GM21619 (cell line): ENCODE measurements at regions not wholly inside any gene's neighbourhood (a gene's known extent, or its start where the extent isn't known, plus 50 kb on each side); places are given as distances from the start of the nearest gene placed in this dataset.

Experiments used
- ATAC-seq: cut with Tn5 transposase; IDR thresholded peaks from one replicate; pipeline ENCODE4 v1.9.1; 2021; ENCODE audit not compliant: unreplicated experiment

DNA sequence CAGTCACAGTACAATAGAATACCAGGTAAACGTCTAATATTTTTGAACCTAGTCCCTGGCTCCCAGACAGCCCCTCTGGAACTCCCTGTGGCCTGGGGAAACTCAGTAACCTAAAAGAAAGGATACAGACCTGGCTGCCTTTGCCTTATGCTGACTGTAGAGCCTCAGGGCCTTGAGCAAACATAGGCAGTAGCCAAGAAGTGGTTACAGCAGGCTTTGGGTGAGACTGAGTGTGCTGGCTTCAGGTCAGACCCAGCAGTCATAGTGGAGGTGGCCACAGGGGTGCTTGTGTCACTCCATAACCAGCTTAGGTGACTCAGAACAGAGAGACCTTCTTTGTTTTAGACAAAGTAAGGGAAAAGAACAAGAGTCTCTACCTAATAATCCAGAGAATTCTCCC, 141.8 kb upstream of the PRDX4 start:
- ATAC-seq, result no peak

DNA sequence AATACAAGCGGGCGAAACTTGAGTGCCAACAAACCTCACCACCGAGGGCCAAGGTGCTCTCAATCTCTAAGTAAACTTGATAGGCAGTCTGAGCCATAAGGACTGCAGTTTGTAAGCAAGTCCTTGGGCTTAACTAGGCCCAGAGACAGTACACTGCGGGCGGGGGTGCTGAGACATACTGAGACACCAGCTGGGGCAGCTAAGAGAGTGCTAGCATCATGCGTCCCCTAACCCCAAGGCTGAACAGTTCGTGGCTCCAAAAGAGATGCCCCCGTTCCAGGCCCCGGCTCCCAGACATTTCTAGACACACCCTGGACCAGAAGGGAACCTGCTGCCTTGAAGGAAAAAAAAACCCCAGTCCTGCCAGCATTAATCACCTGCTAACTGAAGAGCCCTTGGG, 126.8 kb upstream of the PRDX4 start:
- no peak for ATAC-seq

DNA sequence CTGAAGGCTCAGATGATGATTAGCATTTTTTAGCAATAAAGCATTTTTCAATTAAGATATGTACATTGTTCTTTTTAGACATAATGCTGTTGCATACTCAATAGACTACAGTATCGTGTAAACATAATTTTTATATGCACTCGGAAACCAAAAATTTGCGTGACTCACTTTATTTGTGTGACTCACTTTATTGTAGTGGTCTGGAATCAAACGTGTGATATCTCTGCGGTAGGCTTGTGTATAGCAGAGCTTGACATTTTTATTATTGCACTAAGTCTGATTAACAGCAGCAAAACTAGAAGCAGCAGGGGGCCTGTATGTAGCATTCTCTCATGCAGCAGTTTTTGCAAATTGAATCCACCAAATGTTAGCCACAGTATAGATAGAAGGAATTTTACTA, 119.1 kb upstream of the PRDX4 start:
- ATAC-seq, result no peak

DNA sequence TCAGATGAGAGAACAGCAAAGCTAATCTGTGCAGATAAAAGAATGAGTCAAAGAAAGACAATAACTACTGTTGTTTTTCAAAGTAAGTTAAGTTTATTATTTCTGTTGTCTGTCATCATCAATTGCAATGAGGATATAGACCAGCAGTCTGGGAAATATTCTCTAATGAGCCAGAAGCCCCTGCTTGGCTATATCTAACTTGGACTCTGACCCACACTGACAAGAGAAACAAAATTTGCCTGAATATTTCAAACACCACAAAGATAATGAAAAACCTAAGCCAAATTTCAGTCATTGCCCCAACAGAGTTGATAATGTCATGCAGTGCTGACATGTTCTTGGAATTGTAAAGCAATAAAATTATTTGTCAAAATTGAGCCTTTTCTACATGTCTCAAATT, 115.0 kb upstream of the PRDX4 start:
- ATAC-seq, result no peak

DNA sequence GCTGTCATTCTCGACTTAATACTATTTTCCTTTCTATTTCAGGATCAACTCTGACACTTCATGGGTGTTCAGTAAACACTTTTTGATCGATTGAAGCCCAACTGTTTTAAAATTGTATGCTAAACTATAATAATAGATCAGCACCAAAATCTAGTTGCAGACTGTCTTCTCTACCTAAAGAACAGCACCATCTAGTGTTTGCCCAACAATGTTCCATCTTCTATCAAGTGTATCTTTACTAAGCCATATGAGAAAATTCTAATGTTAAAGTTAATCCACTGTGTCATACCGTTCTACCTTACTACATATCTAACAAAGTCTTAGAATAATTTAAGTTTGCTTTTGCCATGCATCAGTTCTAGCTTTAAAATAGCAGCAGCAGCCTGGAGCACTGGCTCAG, 113.0 kb upstream of the PRDX4 start:
- ATAC-seq, result no peak

DNA sequence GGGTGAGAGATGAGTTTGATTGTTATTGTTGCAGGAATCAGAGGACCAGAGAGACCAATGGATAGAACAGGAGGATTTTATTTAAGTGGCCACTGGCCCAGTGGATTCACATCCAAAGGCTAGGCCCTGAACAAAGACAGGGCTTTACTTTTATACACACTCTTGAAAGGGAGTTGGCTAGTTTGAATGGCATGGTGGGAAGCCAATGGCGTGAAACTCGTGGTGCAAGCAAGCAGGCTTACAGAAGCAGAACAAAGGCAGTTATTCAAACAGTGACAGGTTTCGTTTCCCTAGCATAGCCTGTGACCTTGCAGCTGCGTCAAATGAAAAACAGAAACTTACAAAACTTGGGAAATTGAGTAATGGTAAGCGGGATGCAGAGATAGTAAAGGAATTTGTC, 110.2 kb upstream of the PRDX4 start:
- ATAC-seq, result no peak

DNA sequence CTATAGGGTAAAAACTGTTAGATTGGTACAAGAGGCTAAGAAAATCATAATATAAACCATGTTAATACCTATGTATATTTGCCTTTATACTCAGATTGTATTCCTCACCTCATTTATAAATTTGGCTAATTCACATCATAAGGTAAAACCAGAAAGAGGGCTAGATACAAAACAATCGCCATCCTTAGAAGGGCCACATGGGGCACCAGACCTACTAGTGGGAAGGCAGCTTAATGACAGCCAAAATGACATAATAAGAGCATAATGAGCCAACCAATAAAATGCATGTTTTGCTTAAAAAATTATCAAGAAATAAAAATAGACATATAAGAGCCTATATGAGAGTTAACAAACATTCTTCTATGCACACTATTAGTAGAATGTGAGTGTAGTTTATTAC, 107.3 kb upstream of the PRDX4 start:
- ATAC-seq, result no peak

DNA sequence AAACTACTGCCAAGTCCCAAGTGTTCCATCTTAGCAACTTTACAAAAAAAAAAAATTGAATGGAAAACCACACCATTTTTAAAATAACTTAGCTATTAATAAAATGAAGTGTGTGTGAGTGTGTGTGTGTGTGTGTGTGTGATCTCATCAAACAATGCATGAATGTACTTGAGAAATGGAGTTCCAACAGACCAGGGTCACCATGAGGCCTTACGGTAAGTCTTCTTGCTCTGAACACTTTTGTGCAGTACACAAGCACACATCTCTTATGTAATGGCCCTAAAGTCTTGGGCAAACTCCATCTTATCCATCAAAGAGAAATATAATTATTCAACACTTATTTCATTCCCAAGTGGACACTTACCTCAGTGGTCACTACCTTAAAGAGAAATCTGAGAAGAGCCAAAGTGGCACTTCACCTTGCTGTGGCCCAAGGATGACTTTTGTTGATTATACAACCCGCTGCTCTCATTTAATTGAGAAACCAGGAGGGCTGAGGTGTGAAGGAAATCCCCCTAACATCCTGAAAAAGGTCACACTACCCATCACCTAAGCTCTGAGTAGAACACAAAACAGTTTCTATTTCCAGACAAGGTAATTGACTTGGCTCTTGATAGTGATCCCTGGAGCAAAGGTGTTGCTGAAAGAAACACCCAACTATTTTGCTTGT, 96.5 kb upstream of the PRDX4 start:
- no peak for ATAC-seq

DNA sequence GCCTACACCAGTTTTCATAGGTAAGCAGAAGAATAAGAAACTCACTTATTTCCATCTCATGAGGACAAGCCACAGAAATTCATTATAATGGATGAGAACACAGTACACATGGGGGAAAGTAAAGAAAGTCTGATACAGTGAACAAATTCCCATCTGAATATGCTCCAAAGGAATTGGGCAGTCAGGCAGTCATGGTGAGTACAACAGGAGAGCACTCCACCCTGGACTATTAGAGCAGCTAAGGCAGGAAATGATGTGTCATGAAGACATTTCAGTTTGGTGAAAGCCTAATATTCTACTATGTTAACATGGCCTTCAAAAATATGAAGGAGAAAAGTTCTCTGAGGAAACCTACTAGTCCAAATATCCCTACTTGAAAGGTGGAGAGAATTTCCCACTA, 92.0 kb upstream of the PRDX4 start:
- no peak for ATAC-seq

DNA sequence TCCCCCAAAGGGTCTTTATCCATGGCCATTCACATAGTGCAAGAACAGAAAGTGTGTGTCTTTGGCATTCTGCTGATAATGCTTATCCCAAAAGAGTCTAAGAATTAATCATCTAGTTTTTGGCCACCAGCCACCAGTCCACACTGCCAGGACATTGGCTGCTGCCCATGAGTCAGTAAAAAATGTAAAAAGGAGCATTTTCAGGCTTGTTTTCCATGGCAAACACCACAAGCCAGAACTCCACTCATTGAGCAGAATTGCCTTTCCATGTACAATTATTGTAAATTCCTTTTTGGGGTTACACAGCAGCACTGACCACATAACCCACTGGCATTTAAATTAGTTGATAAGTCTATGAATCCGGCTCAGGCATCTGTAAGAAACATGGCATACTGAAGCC, 89.2 kb upstream of the PRDX4 start:
- no peak for ATAC-seq

DNA sequence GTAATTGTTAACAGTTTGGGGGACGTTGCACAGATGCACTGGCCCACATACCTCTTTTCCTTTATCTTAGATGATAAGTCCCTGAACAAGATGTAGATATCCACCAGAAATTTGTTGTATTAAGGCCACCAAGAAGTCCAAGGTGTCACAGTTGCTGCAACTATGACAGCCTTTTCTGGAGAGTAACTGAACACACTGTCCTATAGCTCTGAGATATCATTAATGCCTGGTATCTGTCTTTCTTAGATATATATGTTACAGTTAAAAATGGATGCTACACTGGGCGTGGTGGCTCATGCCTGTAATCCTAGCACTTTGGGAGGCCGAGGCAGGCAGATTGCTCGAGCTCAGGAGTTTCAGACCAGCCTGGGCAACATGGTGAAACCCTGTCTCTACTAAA, 77.8 kb upstream of the PRDX4 start:
- ATAC-seq, result no peak

DNA sequence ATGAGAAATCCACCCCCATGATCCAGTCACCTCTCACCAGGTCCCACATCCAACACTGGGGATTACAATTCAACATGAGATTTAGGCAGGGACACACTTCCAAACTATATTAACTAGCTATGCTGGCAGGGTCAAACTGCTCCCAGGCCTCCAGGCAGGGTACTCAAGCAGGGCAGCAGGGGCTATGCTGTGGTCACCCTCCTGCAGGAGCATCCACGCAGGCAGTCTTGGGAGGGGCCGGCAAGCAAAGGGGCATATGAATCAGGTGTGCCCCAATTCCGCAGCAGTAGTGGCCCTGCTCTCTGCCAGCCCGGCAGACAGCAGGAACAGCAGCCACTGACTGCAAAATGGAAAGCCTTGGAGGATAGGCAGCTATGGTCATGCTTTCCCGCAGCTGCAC, 74.6 kb upstream of the PRDX4 start:
- ATAC-seq, result no peak

DNA sequence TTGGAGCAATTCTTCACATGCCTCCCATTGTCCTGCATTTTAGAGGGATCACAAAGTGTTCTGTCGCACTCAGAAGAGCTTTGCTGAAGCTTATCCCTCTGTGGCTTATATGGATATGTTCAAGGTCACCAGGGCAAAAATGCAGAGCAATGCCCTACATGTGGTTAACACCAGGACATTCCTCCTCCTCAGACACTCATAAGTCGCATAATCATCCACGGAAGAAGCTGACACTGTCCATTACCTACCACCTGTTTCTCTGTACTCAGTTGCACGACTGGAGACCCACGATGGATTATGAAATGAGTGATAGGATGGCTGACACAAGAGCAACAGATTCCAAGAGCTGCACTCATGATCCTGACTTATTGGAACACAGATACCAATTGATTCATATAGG, 68.7 kb upstream of the PRDX4 start:
- no peak for ATAC-seq

DNA sequence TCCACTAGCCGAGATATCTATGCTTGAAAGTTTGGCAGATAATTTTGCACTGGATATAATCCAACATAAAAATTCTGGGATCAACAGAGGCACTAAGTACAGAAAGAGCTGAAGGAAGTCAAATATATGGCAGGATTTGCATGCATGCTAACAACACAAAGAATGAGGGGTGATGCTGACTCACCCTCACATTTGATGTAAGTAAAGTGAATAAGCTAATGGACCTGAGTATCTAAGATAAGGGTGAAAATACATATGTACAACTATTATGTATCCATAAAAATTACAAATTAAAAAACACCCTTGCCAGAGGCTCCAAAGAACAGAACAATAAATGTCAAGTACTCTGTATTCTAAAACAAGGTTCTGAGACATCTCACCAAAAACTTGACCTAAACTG, 63.8 kb upstream of the PRDX4 start:
- ATAC-seq, result no peak

DNA sequence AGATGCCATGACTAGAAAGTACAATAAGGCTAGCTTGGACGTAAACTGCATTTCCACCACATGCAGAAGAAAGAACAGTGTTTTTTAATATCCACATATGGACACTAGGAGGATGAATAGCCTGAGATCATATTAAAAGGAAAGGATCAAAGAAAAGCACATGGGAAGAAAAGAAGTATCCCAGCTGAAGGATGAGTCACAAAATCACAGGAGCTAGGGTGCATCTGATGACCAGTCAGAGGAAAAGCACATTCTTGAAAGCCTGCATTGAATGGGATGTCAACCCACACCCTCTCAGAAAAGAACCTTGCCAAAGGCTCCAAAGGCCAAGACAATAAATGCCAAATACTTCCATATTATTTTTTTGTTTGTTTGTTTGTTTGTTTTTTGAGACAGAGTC, 56.8 kb upstream of the PRDX4 start:
- ATAC-seq, result no peak

DNA sequence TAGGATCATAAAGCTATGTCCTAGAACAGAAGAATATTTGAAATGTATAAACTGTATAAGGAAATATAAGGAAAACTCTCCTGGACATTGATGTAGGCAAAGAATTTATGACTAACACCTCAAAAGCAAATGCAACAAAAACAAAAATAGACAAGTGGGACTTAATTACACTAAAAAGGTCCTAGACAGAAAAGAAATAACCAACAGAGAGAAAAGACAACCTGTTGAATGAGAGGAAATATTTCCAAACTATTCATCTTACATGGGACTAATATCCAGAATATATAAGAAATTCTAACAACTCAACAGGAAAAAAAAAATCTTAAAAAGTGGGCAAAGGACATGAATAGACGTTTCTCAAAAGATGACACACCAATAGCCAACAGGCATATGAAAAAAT, 54.4 kb upstream of the PRDX4 start:
- ATAC-seq, result no peak

DNA sequence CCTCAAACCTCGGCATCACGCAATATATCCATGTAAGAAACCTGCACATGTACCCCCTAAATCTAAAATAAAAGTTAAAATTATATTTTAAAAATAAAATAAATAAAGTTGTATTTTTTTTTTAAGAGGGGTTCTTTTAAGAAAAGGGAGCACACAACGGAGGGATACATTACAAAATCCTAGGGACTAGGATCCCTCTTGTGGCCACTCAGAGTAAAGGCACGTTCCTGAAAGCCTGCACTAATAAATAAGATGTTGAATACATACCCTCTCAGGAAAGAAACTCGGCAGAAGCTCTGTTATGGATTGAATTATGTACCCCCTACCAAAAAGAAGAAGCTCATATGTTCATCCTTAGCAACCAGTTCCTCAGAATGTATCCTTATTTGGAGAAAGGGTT, 50.9 kb upstream of the PRDX4 start:
- ATAC-seq, result no peak
